ENCODE measurements at regions not wholly inside any gene's neighbourhood (a gene's known extent, or its start where the extent isn't known, plus 50 kb on each side); places are given as distances from the start of the nearest gene placed in this dataset.
"Not testable (repeated sequence)": the region's sequence is repeated elsewhere in the genome, so short reads cannot be mapped to it uniquely, and the experiment has no call there.

GRCh38 chr15:69673291-69673881 is 220.8 kb downstream of the RPLP1 start:
- no peak for DNase-seq (ENCODE audit: low read depth, low spot score)

DNA sequence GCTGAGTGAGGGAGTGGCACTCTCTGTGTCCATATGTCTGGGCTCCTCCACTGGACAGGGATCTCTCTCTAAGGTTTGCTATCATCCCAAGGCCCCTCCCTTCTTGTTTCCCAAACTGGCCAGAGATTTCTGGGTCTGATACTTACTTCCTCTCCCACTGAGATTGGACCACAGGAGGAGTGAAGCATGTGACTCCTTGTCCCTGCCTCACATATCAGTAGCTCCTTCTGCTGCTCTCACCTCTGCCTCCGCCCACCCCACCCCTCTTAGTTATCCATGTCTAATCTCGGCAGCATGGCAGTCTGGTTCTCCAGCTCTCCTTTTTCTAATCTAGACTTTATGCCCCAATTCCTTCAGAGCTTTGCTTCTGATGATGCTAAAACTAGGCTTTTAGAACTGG is 223.1 kb downstream of the RPLP1 start:
- no peak for DNase-seq (ENCODE audit: low read depth, low spot score)

- DNase-seq (ENCODE audit: low read depth, low spot score) = no peak
Observed at GRCh38 chr15:69677403-69677802, 224.8 kb downstream of the RPLP1 start.

- DNase-seq (ENCODE audit: low read depth, low spot score) = no peak
Observed at GRCh38 chr15:69679623-69680228, 227.1 kb downstream of the RPLP1 start.

DNA sequence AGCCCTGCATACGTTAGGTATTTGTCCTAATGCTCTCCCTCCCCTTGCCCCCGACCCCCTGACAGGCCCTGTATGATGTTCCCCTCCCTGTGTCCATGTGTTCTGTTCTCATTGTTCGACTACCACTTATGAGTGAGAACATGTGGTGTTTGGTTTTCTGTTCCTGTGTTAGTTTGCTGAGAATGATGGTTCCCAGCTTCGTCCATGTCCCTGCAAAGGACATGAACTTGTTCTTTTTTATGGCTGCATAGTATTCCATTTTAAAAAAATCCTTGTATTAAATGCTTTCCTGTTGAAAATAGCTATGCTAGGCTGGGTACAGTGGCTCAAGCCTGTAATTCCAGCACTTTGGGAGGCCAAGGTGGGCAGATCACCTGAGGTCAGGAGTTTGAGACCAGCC is 232.2 kb downstream of the RPLP1 start:
- DNase-seq (ENCODE audit: low read depth, low spot score) = not testable (repeated sequence)

GRCh38 chr15:69685512-69686452 is 233.2 kb downstream of the RPLP1 start:
- DNase-seq (ENCODE audit: low read depth, low spot score) = no peak

DNA sequence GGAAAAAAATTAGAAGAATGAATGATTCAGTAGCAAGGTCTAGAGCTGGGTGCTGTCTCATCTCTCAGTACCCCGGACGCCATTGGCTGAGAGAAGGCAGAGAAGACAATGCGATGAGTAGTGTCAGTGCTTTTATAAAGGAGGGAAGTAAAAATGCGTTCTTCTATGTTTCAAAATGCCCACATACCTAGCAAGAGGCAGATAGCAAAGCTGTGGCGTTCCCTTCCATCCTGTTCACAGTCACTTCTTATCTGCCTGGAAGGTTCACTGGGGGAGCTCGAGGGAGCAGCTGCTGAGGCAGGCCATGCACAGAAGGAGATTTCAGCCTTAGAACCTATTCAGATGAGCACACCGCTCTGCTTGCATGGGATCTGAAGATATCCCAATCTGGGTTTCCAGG is 234.0 kb downstream of the RPLP1 start:
- DNase-seq (ENCODE audit: low read depth, low spot score) = no peak

DNA sequence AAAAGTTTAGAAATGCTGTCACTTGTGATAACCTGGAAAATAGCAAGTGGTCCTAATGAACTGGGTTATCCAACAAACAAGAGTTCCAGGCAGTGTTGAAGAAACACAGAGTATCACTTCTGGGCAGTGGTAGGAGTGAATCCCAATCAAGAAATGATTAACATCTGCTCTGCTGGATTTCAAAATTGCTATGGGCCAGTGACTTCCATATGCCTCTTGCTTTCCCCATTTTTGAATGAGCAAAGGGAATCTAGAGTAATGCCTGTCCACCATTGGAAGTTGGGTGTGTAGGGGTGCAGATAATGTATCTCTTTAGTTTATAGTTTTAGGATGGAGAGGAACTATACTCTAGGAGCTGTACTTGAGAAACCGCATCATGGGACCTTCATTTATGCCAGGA is 236.5 kb downstream of the RPLP1 start:
- no peak for DNase-seq (ENCODE audit: low read depth, low spot score)

- DNase-seq (ENCODE audit: low read depth, low spot score) = no peak
Observed at GRCh38 chr15:69691307-69692015, 238.8 kb downstream of the RPLP1 start.

DNA sequence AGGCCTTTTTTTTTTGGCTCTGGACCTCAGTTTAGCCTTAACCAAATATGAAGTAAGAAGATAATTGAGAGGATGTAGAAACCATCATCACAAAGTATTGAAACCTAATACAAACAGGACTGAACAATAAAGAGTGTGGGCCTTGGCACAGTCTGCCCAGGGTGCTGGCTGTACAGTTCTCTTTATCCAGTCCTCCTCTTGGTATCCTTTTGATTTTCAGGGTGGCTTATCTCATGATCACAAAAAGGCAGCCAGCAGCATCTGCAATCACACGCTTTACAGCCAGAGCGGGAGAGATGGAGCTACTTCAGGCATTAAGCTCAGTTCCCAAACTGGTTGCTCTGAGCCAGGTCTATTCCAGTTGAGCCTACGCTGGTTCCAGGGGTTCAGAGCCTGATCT is 239.7 kb downstream of the RPLP1 start:
- DNase-seq (ENCODE audit: low read depth, low spot score) = no peak

DNA sequence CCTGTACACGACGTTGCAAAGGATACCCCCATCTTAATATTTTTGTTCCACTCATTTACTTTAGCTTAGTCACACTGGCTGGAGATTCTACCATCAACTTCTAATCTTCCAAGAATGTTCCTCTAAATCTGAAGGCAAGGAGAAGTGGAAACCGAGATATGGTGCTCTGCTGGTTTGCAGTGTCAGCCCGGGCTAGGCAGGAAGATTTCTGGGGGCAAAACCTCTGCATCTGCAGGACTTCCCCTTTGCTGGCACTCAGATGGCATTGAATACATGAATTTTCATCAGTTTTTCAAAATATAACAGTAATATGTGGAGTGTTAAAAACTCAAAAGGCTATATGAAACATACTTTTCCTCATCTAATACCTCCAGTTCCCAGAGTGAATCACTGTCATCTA is 240.4 kb downstream of the RPLP1 start:
- no peak for DNase-seq (ENCODE audit: low read depth, low spot score)

- no peak for DNase-seq (ENCODE audit: low read depth, low spot score)
Observed at GRCh38 chr15:69696946-69697345, 244.3 kb downstream of the RPLP1 start.

- DNase-seq (ENCODE audit: low read depth, low spot score) = no peak
Observed at GRCh38 chr15:69697916-69698315, 245.3 kb downstream of the RPLP1 start.

- no peak for DNase-seq (ENCODE audit: low read depth, low spot score)
Observed at GRCh38 chr15:69699096-69699495, 246.5 kb downstream of the RPLP1 start.

GRCh38 chr15:69700380-69700779 is 247.8 kb downstream of the RPLP1 start:
- no peak for DNase-seq (ENCODE audit: low read depth, low spot score)

- DNase-seq (ENCODE audit: low read depth, low spot score) = no peak
Observed at GRCh38 chr15:69701198-69701597, 248.6 kb downstream of the RPLP1 start.

DNA sequence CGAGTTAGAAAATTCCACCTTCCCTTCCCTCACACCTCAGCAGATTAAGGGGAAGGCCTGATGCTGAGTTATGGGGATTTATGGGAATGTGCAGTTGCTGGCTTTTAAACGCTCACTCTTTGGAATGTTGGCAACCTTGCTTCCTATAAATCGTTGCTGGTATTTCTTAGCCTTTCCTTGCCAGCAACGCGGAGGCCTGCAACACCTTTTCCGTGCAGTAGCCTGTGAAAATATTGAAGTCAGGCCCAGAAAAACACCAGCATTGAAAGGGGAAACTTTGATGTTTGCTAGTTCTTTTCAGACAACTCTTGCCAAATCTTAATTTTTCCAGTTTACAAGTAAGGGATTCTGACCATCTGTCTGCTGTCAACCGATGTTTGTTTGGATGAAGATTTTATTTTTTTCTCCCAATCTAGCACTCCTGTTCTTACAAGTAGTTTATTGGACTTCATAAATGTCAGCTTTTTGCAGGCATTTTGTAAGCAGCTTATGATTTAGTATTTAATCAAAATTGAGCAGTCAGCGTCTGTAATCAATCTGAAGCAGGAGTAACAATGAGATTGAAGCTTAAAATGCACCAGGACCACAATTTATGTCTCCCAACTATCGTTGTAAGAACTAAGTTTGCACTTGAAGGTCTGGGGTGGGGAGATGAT is 251.0 kb downstream of the RPLP1 start:
- no peak for DNase-seq (ENCODE audit: low read depth, low spot score)

DNA sequence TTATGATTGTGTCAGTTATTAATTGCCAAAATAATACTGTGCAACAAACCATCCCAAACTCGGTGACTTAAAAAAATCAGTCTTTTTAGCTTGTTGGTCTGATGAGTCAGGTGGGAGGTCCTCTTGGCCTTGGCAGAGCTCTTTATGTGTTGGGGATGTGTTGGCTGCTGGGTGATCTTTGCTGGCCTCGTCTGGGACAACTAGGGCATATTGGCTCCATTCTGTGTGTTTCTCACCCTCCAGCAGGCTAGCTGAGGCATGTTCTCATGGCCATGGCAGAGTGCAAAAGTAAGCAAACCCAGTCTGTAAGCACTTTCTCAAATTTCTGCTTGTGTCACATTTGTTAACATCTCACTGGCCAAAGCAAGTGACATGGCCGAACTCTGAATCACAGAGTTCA is 251.6 kb downstream of the RPLP1 start:
- no peak for DNase-seq (ENCODE audit: low read depth, low spot score)

- no peak for DNase-seq (ENCODE audit: low read depth, low spot score)
Observed at GRCh38 chr15:69704700-69705099, 252.1 kb downstream of the RPLP1 start.

DNA sequence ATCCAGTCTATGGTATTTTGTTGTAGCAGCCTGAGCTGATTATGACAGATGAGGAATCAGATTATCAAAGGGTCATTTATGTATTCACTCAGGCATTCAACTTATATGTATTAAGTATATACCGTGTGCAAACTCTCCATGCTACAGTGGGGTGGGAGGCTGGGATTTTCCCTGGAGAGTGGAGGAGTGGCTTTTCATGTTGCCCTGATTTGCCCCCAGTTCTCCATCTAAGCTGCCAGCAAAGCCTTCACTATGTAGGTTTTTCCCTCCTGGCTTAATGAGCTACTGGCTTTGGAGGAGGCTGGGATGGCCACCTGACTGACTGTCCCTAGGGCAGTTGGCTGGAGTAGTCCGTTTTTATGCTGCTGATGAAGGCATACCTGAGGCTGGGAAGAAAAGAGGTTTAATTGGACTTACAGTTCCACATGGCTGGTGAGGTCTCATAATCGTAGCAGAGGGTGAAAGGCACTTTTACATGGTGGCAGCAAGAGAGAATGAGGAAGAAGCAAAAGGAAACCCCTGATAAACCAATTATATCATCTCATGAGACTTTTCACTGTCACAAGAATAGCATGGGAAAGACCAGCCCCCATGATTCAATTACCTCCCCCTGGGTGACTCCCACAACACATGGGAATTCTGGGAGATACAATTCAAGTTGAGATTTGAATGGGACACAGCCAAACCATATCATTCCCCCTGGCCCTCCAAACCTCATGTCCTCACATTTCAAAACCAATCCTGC is 253.9 kb downstream of the RPLP1 start:
- DNase-seq (ENCODE audit: low read depth, low spot score) = no peak

DNA sequence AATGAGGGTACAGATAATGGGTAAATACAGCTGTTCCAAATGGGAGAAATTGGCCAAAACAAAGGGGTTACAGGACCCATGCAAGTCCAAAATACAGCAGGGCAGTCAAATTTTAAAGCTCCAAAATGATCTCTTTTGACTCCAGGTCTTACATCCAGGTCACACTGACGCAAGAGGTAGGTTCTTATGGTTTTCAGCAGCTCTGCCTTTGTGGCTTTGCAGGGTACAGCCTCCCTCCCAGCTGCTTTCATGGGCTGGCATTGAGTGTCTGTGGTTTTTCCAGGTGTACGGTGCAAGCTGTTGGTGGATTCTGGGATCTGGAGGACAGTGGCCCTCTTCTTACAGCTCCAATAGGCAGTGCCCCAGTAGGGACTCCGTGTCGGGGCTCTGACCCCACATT is 254.6 kb downstream of the RPLP1 start:
- DNase-seq (ENCODE audit: low read depth, low spot score) = not testable (repeated sequence)

Measured in activated naive CD8-positive, alpha-beta T cell treated with anti-CD3 and anti-CD28 coated beads, Interleukin-2, amount 50 U/mL, for 16 hours (primary cell).